ENCODE measurements at regions not wholly inside any gene's neighbourhood (a gene's known extent, or its start where the extent isn't known, plus 50 kb on each side); places are given as distances from the start of the nearest gene placed in this dataset.

DNA sequence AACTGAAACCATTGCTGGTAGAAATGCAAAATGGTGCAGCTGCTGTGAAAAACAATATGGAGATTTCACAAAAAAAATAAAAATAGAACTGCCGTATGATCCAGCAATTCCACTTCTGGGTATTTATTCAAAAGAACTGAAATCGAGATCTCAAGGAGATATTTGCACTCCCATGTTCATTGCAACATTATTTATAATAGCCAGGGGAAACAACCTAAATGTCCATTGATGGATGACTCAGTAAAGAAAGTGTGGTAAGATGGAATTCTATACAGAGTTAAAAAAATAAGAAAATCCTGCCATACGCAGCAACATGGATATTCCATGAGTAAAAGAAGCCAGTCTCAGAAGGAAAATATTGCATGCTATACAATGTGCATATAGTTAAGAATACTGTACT lies 290.6 kb upstream of the GHITM start:
- TF ChIP-seq MAX (IDR thresholded peaks at IDR 0.05; ENCODE audit: insufficient read depth, insufficient read length) (no peak), POLR2AphosphoS5 (IDR thresholded peaks at IDR 0.05; ENCODE audit: insufficient read depth, low read depth, low read length) (no peak), EZH2 (IDR thresholded peaks at IDR 0.05; ENCODE audit: borderline replicate concordance, low read depth, low read length, severe bottlenecking) (no peak), POLR2A (IDR thresholded peaks at IDR 0.05; ENCODE audit: low read depth, low read length) (no peak)
- TF ChIP-seq, protein P1, sequence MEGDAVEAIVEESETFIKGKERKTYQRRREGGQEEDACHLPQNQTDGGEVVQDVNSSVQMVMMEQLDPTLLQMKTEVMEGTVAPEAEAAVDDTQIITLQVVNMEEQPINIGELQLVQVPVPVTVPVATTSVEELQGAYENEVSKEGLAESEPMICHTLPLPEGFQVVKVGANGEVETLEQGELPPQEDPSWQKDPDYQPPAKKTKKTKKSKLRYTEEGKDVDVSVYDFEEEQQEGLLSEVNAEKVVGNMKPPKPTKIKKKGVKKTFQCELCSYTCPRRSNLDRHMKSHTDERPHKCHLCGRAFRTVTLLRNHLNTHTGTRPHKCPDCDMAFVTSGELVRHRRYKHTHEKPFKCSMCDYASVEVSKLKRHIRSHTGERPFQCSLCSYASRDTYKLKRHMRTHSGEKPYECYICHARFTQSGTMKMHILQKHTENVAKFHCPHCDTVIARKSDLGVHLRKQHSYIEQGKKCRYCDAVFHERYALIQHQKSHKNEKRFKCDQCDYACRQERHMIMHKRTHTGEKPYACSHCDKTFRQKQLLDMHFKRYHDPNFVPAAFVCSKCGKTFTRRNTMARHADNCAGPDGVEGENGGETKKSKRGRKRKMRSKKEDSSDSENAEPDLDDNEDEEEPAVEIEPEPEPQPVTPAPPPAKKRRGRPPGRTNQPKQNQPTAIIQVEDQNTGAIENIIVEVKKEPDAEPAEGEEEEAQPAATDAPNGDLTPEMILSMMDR (IDR thresholded peaks at IDR 0.05; ENCODE audit: extremely low read depth in 1 of 2, insufficient read depth in 1 of 2, low read depth in 1 of 2, low read length in 2 of 2): no peak

Measured in endothelial cell of umbilical vein (primary cell).